Cardiac muscle cell (in vitro differentiated cells and primary cell): ENCODE measurements at regions not wholly inside any gene's neighbourhood (a gene's known extent, or its start where the extent isn't known, plus 50 kb on each side); places are given as distances from the start of the nearest gene placed in this dataset.
A peak's percentile ranks its signal among the peaks of the same experiment; 100 is the strongest.

Source experiments
- DNase-seq, 2 donors: peaks; one replicate each; pipeline versions ENCODE4 v3.0.0 to v3.0.0-alpha.2; 2010 to 2017; ENCODE audit warnings: low read depth in 1 of 2, low spot score in 1 of 2
- H3K27ac ChIP-seq: fragments of 200-600 bp; sonication (generic); 2 replicates; pipeline ENCODE4 v1.5.1; 2016
- H3K27me3 ChIP-seq: fragments of 200-600 bp; sonication (generic); 2 replicates; pipeline ENCODE4 v1.6.0; 2016; ENCODE audit warnings: control low read depth
- H3K36me3 ChIP-seq: fragments of 200-600 bp; sonication (generic); 2 replicates; pipeline ENCODE4 v1.5.1; 2016; ENCODE audit warnings: control low read depth
- H3K4me1 ChIP-seq: fragments of 200-600 bp; sonication (generic); 2 replicates; pipeline ENCODE4 v1.8.1; 2017; ENCODE audit warnings: low read depth, mild to moderate bottlenecking, mixed run types
- H3K4me3 ChIP-seq: fragments of 200-600 bp; sonication (generic); 2 replicates; pipeline ENCODE4 v1.5.1; 2016; ENCODE audit warnings: mild to moderate bottlenecking
- H3K9me3 ChIP-seq: fragments of 200-600 bp; sonication (generic); 2 replicates; pipeline ENCODE4 v1.5.1; 2017; ENCODE audit warnings: low read depth, mild to moderate bottlenecking, control low read depth
- CTCF ChIP-seq: IDR thresholded peaks from 2 replicates; pipeline ENCODE4 v1.5.1; 2012; ENCODE audit warnings: low read depth, mild to moderate bottlenecking, low read length

DNA sequence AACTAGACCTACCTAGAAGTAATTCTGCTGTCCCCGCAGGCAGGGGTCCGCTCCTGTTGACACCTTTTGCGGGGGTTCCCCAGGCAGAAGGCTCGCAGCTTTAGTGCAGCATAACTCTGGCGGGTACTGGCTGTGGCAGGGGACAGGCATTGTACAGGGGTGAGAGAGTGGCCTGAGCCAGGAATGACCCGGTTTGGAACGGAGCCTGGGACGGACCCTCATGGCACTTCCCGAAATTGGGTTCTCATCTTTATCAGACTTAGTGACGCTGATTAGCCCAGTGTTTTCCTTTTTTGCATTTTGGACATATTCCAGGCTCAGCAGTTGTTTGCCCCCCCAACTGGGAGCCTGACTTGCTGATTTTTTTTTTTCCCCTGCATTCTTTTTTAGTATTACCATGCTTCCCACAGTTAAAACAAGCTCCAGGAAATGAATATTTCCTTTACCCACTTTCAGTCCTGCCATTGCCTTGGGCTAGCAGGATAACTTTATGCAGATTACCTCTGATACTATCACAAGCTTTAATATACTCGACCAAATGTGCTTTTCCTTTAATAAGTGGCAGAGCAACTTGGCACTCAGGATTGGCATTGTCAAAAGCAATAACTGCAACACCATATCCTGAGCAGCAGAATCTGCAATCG is 55.8 kb upstream of the WDR1 start:
- DNase-seq, result peak in 1 of 2 donors; percentile 35
- no peak for TF ChIP-seq CTCF
- no peaks in the 10 kb centered on the region for H3K36me3 ChIP-seq
- H3K4me1 ChIP-seq, result peaks cover 64% of the 10 kb centered on the region
- no peak overlapping the region for H3K4me3 ChIP-seq
- H3K27me3 ChIP-seq, result no peaks in the 10 kb centered on the region
- peak overlapping the region; percentile 91 for H3K27ac ChIP-seq
- H3K9me3 ChIP-seq, result no peaks in the 10 kb centered on the region

DNA sequence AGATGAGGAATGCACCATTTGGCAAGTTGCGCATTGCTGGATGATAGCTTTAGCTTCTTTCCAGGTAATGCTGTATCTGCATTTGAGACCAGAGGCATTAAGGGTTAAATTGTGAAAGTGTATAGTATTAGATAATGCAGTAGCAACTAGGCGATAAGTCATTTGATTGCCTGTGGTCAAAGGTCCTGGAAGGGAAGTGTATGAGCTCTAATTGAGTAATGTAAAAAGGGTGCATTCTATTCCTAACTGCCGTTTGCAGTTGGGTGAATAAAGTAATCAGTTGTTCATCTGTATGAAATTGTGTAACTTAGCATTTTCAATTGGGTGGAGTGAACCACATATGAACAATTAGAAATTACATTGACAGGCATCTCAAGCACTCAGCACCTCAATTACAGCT is 54.5 kb upstream of the WDR1 start:
- H3K4me3 ChIP-seq, result no peak overlapping the region
- no peaks in the 10 kb centered on the region for H3K36me3 ChIP-seq
- H3K27me3 ChIP-seq, result no peaks in the 10 kb centered on the region
- no peak for TF ChIP-seq CTCF
- H3K27ac ChIP-seq, result no peak overlapping the region
- H3K9me3 ChIP-seq, result no peaks in the 10 kb centered on the region
- peaks cover 64% of the 10 kb centered on the region for H3K4me1 ChIP-seq
- DNase-seq, result peak in 1 of 2 donors; percentile 17

GRCh38 chr4:10169839-10170387 is 53.3 kb upstream of the WDR1 start:
- Histone ChIP-seq H3K9me3 (no peaks in the 10 kb centered on the region), H3K4me1 (peaks cover 57% of the 10 kb centered on the region), H3K27me3 (no peaks in the 10 kb centered on the region), H3K36me3 (no peaks in the 10 kb centered on the region), H3K27ac (no peak overlapping the region), H3K4me3 (no peak overlapping the region)
- DNase-seq, result no peak
- no peak for TF ChIP-seq CTCF

DNA sequence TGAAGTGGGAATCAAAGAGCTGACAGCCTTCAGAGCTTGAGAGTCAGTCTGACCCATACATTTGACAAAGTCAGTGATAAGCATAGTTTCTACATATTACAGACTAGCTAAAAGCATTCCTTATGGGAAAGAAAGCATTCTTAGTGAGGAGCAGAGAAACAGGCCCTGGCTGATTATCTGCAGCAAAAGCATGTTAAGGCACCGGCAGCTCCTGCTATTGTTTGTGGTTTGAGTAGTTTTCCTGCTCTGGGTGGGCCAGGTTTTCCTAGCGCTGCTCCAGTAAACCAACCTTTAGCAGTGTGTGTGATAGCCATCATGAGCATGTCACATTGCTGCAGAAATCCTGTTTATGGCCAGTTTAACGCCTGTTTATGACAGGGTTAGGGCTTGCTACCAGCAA is 51.6 kb upstream of the WDR1 start:
- no peak overlapping the region for H3K4me3 ChIP-seq
- H3K9me3 ChIP-seq, result no peaks in the 10 kb centered on the region
- H3K27ac ChIP-seq, result peak overlapping the region; percentile 88
- H3K36me3 ChIP-seq, result no peaks in the 10 kb centered on the region
- peaks cover 40% of the 10 kb centered on the region for H3K4me1 ChIP-seq
- no peak for TF ChIP-seq CTCF
- H3K27me3 ChIP-seq, result no peaks in the 10 kb centered on the region
- peak in 1 of 2 donors; percentile 21 for DNase-seq

DNA sequence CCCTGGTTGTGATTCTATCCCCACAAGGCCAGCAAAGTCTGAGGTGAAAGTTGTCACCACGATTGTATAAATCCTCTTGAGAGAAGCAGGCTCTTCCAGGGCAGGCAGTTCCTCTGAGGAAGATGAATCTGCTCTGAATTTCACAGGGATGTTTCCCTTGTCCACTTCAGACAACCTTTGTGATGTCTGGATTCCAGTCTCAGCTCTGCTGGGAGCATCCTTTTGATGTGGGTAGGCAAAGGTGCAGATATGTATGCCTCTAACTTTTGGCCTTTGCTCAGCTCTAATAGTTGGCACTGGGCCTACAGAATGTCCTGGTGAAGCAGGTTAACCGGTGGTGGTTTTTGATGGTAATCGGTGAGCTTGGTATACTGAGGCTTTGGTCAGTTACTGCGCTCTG is 50.6 kb upstream of the WDR1 start:
- H3K36me3 ChIP-seq, result no peaks in the 10 kb centered on the region
- no peak for DNase-seq
- no peaks in the 10 kb centered on the region for H3K27me3 ChIP-seq
- H3K4me3 ChIP-seq, result no peak overlapping the region
- TF ChIP-seq CTCF, result no peak
- H3K9me3 ChIP-seq, result no peaks in the 10 kb centered on the region
- peak overlapping the region; percentile 88 for H3K27ac ChIP-seq
- peaks cover 30% of the 10 kb centered on the region for H3K4me1 ChIP-seq
